ENCODE measurements at regions not wholly inside any gene's neighbourhood (a gene's known extent, or its start where the extent isn't known, plus 50 kb on each side); places are given as distances from the start of the nearest gene placed in this dataset.
"Not testable (repeated sequence)": the region's sequence is repeated elsewhere in the genome, so short reads cannot be mapped to it uniquely, and the experiment has no call there.

- not testable (repeated sequence) for H3K4me3 ChIP-seq (ENCODE audit: low read length); H3K4me2 ChIP-seq (ENCODE audit: low read length); H3K27me3 ChIP-seq (ENCODE audit: insufficient read depth, low read depth, low read length); H3K9ac ChIP-seq (ENCODE audit: low read length); H2AFZ ChIP-seq (ENCODE audit: low read depth, low read length); H4K20me1 ChIP-seq (ENCODE audit: insufficient read depth); H3K9me3 ChIP-seq (ENCODE audit: low read length); H3K9me2 ChIP-seq (ENCODE audit: insufficient read depth, low read length); H3K79me2 ChIP-seq (replicated peaks; ENCODE audit: insufficient read depth, low read length); H3F3A ChIP-seq (ENCODE audit: insufficient read depth, low read length, poor library complexity, severe bottlenecking); H3K36me3 ChIP-seq (ENCODE audit: insufficient read depth, low read length); H3K27ac ChIP-seq (ENCODE audit: low read length)
Observed at GRCh38 chr16:10328291-10328690, 57.6 kb upstream of the ATF7IP2 start.

DNA sequence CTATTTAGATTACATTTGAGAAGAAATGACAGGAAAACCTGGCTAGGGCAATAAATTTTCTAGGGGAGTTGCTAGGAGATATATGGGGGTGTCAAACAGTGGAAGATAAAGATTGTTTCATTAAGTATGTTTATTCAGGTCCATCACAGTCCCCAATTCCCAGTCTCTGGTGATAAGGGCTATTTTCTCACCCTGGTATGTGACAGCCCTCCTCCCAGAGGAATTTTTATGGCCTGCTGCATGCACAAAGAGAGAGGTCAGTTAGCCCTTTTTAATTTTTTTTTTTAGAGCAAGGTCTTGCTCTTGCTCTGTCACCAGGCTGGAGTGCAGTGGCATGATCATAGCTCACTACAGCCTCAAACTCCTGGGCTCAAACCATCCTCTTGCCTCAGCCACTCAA is 53.6 kb upstream of the ATF7IP2 start:
- Histone ChIP-seq H3K4me2 (ENCODE audit: low read length) (no peak overlapping the region), H3K27ac (ENCODE audit: low read length) (no peak overlapping the region), H4K20me1 (ENCODE audit: insufficient read depth) (no peaks in the 10 kb centered on the region), H3K27me3 (ENCODE audit: insufficient read depth, low read depth, low read length) (no peaks in the 10 kb centered on the region), H3K9me3 (ENCODE audit: low read length) (no peaks in the 10 kb centered on the region), H2AFZ (ENCODE audit: low read depth, low read length) (no peak overlapping the region), H3K9me2 (ENCODE audit: insufficient read depth, low read length) (no peaks in the 10 kb centered on the region), H3K79me2 (replicated peaks; ENCODE audit: insufficient read depth, low read length) (no peaks in the 10 kb centered on the region), H3K36me3 (ENCODE audit: insufficient read depth, low read length) (no peaks in the 10 kb centered on the region), H3K9ac (ENCODE audit: low read length) (no peak overlapping the region), H3K4me3 (ENCODE audit: low read length) (no peak overlapping the region), H3F3A (ENCODE audit: insufficient read depth, low read length, poor library complexity, severe bottlenecking) (no peaks in the 10 kb centered on the region)
- no peak for TF ChIP-seq EP300 (conservative IDR thresholded peaks at IDR 0.05; ENCODE audit: poor library complexity, severe bottlenecking)
- TF ChIP-seq EZH2 (IDR thresholded peaks at IDR 0.05; ENCODE audit: borderline replicate concordance, insufficient read depth, low read length, poor library complexity, severe bottlenecking): no peak
- no peak for TF ChIP-seq MXI1 (conservative IDR thresholded peaks at IDR 0.05; ENCODE audit: poor library complexity, severe bottlenecking)
- TF ChIP-seq REST (IDR thresholded peaks at IDR 0.05; ENCODE audit: borderline replicate concordance): no peak
- no peak for TF ChIP-seq RAD21 (conservative IDR thresholded peaks at IDR 0.05)
- no peak for TF ChIP-seq SMC3 (conservative IDR thresholded peaks at IDR 0.05; ENCODE audit: poor library complexity)
- TF ChIP-seq POLR2AphosphoS5 (IDR thresholded peaks at IDR 0.05): no peak
- no peak for TF ChIP-seq TAF1 (IDR thresholded peaks at IDR 0.05; ENCODE audit: low read depth)
- TF ChIP-seq CTCF (IDR thresholded peaks at IDR 0.05; ENCODE audit: poor library complexity, severe bottlenecking): no peak

- H3K79me2 ChIP-seq (replicated peaks; ENCODE audit: insufficient read depth, low read length): no peaks in the 10 kb centered on the region
- no peaks in the 10 kb centered on the region for H3K36me3 ChIP-seq (ENCODE audit: insufficient read depth, low read length)
- H2AFZ ChIP-seq (ENCODE audit: low read depth, low read length): no peak overlapping the region
- no peaks in the 10 kb centered on the region for H3K27me3 ChIP-seq (ENCODE audit: insufficient read depth, low read depth, low read length)
- H4K20me1 ChIP-seq (ENCODE audit: insufficient read depth): no peaks in the 10 kb centered on the region
- no peak overlapping the region for H3K4me2 ChIP-seq (ENCODE audit: low read length)
- H3K9me2 ChIP-seq (ENCODE audit: insufficient read depth, low read length): no peaks in the 10 kb centered on the region
- no peaks in the 10 kb centered on the region for H3K9me3 ChIP-seq (ENCODE audit: low read length)
- H3F3A ChIP-seq (ENCODE audit: insufficient read depth, low read length, poor library complexity, severe bottlenecking): no peaks in the 10 kb centered on the region
- no peak overlapping the region for H3K9ac ChIP-seq (ENCODE audit: low read length)
- no peak for TF ChIP-seq RAD21 (conservative IDR thresholded peaks at IDR 0.05)
- TF ChIP-seq EP300 (conservative IDR thresholded peaks at IDR 0.05; ENCODE audit: poor library complexity, severe bottlenecking): no peak
- no peak for TF ChIP-seq TAF1 (IDR thresholded peaks at IDR 0.05; ENCODE audit: low read depth)
- TF ChIP-seq MXI1 (conservative IDR thresholded peaks at IDR 0.05; ENCODE audit: poor library complexity, severe bottlenecking): no peak
- no peak for TF ChIP-seq EZH2 (IDR thresholded peaks at IDR 0.05; ENCODE audit: borderline replicate concordance, insufficient read depth, low read length, poor library complexity, severe bottlenecking)
- no peak for TF ChIP-seq POLR2AphosphoS5 (IDR thresholded peaks at IDR 0.05)
- no peak for TF ChIP-seq REST (IDR thresholded peaks at IDR 0.05; ENCODE audit: borderline replicate concordance)
- TF ChIP-seq SMC3 (conservative IDR thresholded peaks at IDR 0.05; ENCODE audit: poor library complexity): no peak
- TF ChIP-seq CTCF (IDR thresholded peaks at IDR 0.05; ENCODE audit: poor library complexity, severe bottlenecking): no peak
- no peak overlapping the region for H3K27ac ChIP-seq (ENCODE audit: low read length)
- H3K4me3 ChIP-seq (ENCODE audit: low read length): no peak overlapping the region
Observed at GRCh38 chr16:10332775-10333174, 53.1 kb upstream of the ATF7IP2 start.
